ENCODE measurements at regions not wholly inside any gene's neighbourhood (a gene's known extent, or its start where the extent isn't known, plus 50 kb on each side); places are given as distances from the start of the nearest gene placed in this dataset.
"Not testable (repeated sequence)": the region's sequence is repeated elsewhere in the genome, so short reads cannot be mapped to it uniquely, and the experiment has no call there.

DNA sequence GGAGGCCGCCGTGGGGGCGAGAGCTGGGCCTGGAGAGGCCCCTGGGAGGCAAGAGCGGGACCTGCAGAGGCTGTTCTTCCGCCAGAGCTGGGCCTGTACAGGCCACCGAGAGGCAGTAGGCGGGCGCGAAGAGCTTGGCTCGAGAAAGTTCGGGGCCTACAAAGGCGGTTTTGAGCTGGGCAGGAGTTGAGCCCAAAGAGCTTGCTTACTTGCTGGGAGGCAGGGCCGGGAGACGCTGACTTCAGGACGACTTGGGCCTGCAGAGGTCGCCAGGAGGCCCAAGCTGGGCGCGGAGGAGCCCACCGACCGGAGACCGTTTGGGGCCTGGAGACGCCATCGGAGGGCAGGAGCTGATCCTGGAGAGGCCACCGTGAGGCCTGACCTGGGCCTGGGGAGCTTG is 257.1 kb upstream of the NUPR2 start:
- TF ChIP-seq, protein P1, sequence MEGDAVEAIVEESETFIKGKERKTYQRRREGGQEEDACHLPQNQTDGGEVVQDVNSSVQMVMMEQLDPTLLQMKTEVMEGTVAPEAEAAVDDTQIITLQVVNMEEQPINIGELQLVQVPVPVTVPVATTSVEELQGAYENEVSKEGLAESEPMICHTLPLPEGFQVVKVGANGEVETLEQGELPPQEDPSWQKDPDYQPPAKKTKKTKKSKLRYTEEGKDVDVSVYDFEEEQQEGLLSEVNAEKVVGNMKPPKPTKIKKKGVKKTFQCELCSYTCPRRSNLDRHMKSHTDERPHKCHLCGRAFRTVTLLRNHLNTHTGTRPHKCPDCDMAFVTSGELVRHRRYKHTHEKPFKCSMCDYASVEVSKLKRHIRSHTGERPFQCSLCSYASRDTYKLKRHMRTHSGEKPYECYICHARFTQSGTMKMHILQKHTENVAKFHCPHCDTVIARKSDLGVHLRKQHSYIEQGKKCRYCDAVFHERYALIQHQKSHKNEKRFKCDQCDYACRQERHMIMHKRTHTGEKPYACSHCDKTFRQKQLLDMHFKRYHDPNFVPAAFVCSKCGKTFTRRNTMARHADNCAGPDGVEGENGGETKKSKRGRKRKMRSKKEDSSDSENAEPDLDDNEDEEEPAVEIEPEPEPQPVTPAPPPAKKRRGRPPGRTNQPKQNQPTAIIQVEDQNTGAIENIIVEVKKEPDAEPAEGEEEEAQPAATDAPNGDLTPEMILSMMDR (conservative IDR thresholded peaks at IDR 0.05; ENCODE audit: low read depth, low read length) = not testable (repeated sequence)
- not testable (repeated sequence) for TF ChIP-seq EZH2 (IDR thresholded peaks at IDR 0.05; ENCODE audit: borderline replicate concordance, low read depth, low read length, poor library complexity, severe bottlenecking)

All from A673 (cell line).